Peyer's patch (tissue), 4 donors: ENCODE measurements at regions not wholly inside any gene's neighbourhood (a gene's known extent, or its start where the extent isn't known, plus 50 kb on each side); places are given as distances from the start of the nearest gene placed in this dataset.

Source experiments
- POLR2A ChIP-seq, 2 donors: fragments of 450-650 bp; IDR thresholded peaks; one replicate each; pipeline ENCODE4 v1.5.1; 2017; ENCODE audit warnings: antibody characterized with exemption in 2 of 2, mild to moderate bottlenecking in 2 of 2, moderate library complexity in 2 of 2
- TF ChIP-seq, protein P1 (sequence below), 6 experiments: fragments of 450-650 bp in 4 of 6; fragments of 200-600 bp in 2 of 6; sonication (generic) in 1 of 6; IDR thresholded peaks; one replicate each; pipeline ENCODE4 v1.5.1; 2017 to 2019; ENCODE audit warnings: antibody characterized with exemption in 6 of 6, mild to moderate bottlenecking in 3 of 6, moderate library complexity in 1 of 6

DNA sequence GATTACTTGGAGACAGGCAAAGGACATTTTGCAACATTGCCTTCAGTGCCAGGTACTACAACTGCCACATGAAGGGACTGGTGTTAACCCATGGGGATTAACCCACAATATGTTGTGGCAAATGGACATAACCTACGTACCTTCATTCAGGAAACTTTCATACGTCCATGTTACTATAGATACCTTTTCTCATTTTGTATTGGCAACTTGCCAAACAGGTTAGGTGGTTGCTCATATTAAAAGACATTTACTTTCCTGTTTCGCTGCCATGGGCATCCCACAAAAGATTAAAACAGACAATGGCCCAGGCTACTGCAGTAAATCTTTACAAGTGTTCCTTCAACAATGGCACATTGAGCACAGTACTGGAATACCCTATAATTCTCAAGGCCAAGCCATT, 925.3 kb downstream of the SLITRK6 start:
- TF ChIP-seq, protein P1, sequence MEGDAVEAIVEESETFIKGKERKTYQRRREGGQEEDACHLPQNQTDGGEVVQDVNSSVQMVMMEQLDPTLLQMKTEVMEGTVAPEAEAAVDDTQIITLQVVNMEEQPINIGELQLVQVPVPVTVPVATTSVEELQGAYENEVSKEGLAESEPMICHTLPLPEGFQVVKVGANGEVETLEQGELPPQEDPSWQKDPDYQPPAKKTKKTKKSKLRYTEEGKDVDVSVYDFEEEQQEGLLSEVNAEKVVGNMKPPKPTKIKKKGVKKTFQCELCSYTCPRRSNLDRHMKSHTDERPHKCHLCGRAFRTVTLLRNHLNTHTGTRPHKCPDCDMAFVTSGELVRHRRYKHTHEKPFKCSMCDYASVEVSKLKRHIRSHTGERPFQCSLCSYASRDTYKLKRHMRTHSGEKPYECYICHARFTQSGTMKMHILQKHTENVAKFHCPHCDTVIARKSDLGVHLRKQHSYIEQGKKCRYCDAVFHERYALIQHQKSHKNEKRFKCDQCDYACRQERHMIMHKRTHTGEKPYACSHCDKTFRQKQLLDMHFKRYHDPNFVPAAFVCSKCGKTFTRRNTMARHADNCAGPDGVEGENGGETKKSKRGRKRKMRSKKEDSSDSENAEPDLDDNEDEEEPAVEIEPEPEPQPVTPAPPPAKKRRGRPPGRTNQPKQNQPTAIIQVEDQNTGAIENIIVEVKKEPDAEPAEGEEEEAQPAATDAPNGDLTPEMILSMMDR (IDR thresholded peaks at IDR 0.05), result no peak
- no peak for TF ChIP-seq POLR2A (IDR thresholded peaks at IDR 0.05)
